ENCODE measurements at regions not wholly inside any gene's neighbourhood (a gene's known extent, or its start where the extent isn't known, plus 50 kb on each side); places are given as distances from the start of the nearest gene placed in this dataset.

DNA sequence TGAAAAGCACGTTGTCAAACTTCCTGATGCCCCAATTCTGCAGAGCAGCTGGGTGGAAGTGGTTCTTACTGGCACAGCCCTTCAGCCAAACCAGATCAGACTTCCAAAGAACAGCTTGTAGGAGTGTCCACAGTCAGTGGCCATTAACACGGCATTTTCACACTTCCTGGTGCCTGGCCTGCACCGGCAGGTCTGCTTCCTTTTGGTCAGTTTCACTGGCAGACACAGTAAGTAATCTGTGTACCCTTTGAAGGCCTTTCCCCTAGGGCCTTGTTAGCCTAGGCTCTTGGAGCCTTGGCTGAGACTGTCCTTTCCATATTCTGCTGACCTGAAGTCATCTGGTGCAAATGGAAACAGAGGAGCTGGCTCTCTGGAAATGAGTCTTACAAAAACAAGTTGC, 297.5 kb upstream of the TNC start:
- TF ChIP-seq, protein P1, sequence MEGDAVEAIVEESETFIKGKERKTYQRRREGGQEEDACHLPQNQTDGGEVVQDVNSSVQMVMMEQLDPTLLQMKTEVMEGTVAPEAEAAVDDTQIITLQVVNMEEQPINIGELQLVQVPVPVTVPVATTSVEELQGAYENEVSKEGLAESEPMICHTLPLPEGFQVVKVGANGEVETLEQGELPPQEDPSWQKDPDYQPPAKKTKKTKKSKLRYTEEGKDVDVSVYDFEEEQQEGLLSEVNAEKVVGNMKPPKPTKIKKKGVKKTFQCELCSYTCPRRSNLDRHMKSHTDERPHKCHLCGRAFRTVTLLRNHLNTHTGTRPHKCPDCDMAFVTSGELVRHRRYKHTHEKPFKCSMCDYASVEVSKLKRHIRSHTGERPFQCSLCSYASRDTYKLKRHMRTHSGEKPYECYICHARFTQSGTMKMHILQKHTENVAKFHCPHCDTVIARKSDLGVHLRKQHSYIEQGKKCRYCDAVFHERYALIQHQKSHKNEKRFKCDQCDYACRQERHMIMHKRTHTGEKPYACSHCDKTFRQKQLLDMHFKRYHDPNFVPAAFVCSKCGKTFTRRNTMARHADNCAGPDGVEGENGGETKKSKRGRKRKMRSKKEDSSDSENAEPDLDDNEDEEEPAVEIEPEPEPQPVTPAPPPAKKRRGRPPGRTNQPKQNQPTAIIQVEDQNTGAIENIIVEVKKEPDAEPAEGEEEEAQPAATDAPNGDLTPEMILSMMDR (IDR thresholded peaks at IDR 0.05; ENCODE audit: low read depth, low read length, missing input control): no peak
- TF ChIP-seq TAF1 (conservative IDR thresholded peaks at IDR 0.05) (no peak), GABPA (IDR thresholded peaks at IDR 0.05 in 1 of 2, conservative IDR thresholded peaks at IDR 0.05 in 1 of 2) (no peak), YY1 (IDR thresholded peaks at IDR 0.05) (no peak), RAD21 (IDR thresholded peaks at IDR 0.05) (no peak), SP1 (IDR thresholded peaks at IDR 0.05) (no peak)
- TF ChIP-seq, protein P2, sequence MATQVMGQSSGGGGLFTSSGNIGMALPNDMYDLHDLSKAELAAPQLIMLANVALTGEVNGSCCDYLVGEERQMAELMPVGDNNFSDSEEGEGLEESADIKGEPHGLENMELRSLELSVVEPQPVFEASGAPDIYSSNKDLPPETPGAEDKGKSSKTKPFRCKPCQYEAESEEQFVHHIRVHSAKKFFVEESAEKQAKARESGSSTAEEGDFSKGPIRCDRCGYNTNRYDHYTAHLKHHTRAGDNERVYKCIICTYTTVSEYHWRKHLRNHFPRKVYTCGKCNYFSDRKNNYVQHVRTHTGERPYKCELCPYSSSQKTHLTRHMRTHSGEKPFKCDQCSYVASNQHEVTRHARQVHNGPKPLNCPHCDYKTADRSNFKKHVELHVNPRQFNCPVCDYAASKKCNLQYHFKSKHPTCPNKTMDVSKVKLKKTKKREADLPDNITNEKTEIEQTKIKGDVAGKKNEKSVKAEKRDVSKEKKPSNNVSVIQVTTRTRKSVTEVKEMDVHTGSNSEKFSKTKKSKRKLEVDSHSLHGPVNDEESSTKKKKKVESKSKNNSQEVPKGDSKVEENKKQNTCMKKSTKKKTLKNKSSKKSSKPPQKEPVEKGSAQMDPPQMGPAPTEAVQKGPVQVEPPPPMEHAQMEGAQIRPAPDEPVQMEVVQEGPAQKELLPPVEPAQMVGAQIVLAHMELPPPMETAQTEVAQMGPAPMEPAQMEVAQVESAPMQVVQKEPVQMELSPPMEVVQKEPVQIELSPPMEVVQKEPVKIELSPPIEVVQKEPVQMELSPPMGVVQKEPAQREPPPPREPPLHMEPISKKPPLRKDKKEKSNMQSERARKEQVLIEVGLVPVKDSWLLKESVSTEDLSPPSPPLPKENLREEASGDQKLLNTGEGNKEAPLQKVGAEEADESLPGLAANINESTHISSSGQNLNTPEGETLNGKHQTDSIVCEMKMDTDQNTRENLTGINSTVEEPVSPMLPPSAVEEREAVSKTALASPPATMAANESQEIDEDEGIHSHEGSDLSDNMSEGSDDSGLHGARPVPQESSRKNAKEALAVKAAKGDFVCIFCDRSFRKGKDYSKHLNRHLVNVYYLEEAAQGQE (IDR thresholded peaks at IDR 0.05): no peak

All from liver (tissue), 3 donors.